ENCODE measurements at regions not wholly inside any gene's neighbourhood (a gene's known extent, or its start where the extent isn't known, plus 50 kb on each side); places are given as distances from the start of the nearest gene placed in this dataset.

DNA sequence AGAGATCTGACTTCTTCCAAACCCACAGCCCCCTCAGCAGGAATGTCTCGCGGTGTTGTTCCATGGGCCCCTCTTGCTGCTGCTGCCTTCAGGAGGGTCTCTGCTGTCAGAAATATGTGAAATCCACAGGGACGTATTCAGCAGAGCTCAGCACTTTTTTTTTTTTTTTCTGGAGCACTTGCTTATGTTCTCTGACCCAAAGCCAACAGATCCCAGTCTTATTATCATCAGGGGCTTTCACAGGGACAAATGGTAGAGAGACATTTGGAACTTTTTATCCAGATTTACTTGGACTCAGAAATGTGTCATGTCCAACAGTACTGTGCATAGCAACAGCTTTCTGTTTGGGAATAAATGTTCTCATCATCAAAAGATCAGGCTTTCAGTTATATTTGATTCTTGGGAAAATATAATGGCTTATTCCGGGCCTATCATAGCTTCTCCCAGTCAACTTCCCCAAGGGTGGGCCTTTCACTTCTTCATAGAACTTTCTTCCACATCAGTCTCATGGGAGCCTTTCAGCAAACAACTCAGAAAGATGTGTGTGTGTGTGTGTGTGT, 332.7 kb downstream of the ZNF536 start:
- H3K36me3 ChIP-seq (ENCODE audit: control insufficient read depth, insufficient read depth, low read length) = no peaks in the 10 kb centered on the region
- H3K27me3 ChIP-seq (replicated peaks; ENCODE audit: control insufficient read depth, insufficient read depth, low read length) = no peaks in the 10 kb centered on the region
- DNase-seq (ENCODE audit: extremely low read depth, insufficient read length) = no peak
- TF ChIP-seq, protein P1, sequence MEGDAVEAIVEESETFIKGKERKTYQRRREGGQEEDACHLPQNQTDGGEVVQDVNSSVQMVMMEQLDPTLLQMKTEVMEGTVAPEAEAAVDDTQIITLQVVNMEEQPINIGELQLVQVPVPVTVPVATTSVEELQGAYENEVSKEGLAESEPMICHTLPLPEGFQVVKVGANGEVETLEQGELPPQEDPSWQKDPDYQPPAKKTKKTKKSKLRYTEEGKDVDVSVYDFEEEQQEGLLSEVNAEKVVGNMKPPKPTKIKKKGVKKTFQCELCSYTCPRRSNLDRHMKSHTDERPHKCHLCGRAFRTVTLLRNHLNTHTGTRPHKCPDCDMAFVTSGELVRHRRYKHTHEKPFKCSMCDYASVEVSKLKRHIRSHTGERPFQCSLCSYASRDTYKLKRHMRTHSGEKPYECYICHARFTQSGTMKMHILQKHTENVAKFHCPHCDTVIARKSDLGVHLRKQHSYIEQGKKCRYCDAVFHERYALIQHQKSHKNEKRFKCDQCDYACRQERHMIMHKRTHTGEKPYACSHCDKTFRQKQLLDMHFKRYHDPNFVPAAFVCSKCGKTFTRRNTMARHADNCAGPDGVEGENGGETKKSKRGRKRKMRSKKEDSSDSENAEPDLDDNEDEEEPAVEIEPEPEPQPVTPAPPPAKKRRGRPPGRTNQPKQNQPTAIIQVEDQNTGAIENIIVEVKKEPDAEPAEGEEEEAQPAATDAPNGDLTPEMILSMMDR (IDR thresholded peaks at IDR 0.05; ENCODE audit: insufficient read depth, low read length, poor library complexity, severe bottlenecking) = no peak
- H3K4me3 ChIP-seq (replicated peaks; ENCODE audit: low read depth, low read length) = no peak overlapping the region

DNA sequence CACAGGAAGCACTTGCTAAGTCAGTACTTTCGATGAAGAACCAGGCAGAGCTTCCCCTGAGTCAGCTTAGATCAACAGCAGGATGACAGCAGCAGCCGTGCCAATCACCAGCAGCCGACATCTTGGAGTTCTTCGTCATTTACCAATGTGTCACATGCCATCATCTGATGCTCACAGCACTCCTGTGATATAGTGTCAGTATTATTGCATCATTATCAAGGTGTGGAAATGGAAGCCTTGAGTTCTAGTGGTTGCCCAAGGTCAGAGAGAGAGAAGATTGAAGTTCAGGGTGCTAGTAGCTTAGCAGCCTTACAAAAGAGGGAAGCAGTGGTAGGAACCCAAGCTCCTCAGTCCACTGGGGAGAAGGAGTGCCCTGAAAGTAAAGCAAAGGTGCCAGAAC, 331.5 kb downstream of the ZNF536 start:
- TF ChIP-seq, protein P1 (IDR thresholded peaks at IDR 0.05; ENCODE audit: insufficient read depth, low read length, poor library complexity, severe bottlenecking) = no peak
- no peak for DNase-seq (ENCODE audit: extremely low read depth, insufficient read length)
- H3K4me3 ChIP-seq (replicated peaks; ENCODE audit: low read depth, low read length) = no peak overlapping the region
- H3K36me3 ChIP-seq (ENCODE audit: control insufficient read depth, insufficient read depth, low read length) = no peaks in the 10 kb centered on the region
- H3K27me3 ChIP-seq (replicated peaks; ENCODE audit: control insufficient read depth, insufficient read depth, low read length) = no peaks in the 10 kb centered on the region

DNA sequence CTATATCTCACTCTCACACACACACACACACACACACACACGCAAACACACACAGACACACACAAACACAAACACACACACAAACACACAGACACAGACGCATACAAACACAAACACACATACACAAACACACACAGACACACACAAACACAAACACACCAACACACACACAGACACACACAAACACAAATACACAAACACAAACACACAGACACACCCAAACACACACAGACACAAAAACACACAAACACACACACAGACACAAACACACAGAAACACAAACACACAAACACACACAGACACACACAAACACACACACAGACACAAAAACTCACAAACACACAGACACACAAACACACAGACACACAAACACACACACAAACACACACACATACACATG, 329.0 kb downstream of the ZNF536 start:
- DNase-seq (ENCODE audit: extremely low read depth, insufficient read length) = no peak
- Histone ChIP-seq H3K27me3 (replicated peaks; ENCODE audit: control insufficient read depth, insufficient read depth, low read length) (no peaks in the 10 kb centered on the region; the same call in 1 of the 2 replicates), H3K4me3 (replicated peaks; ENCODE audit: low read depth, low read length) (no peak overlapping the region), H3K36me3 (ENCODE audit: control insufficient read depth, insufficient read depth, low read length) (no peaks in the 10 kb centered on the region)
- TF ChIP-seq, protein P1 (IDR thresholded peaks at IDR 0.05; ENCODE audit: insufficient read depth, low read length, poor library complexity, severe bottlenecking) = no peak

DNA sequence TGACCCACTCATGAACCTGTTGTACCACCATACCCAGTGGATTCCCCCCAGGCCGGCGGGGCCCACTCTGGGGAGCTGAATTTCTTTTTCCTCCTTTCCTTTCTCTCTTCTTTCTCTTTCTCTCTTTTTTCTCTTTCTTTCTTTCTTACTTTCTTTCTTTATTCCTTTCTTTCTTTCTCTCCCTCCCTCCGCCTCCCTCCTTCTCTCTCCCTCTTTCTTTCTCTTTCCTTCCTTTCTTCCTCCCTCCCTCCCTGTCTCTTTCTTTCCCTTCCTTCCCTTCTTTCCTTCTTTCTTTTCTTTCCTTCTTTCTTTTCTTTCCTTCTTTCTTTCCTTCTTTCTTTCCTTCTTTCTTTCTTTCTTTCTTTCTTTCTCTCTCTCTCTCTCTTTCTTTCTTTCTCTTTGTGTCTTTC, 327.7 kb downstream of the ZNF536 start:
- H3K27me3 ChIP-seq (replicated peaks; ENCODE audit: control insufficient read depth, insufficient read depth, low read length) = no peaks in the 10 kb centered on the region; the same call in 1 of the 2 replicates
- no peak overlapping the region for H3K4me3 ChIP-seq (replicated peaks; ENCODE audit: low read depth, low read length)
- no peaks in the 10 kb centered on the region for H3K36me3 ChIP-seq (ENCODE audit: control insufficient read depth, insufficient read depth, low read length)
- TF ChIP-seq, protein P1 (IDR thresholded peaks at IDR 0.05; ENCODE audit: insufficient read depth, low read length, poor library complexity, severe bottlenecking) = no peak
- no peak for DNase-seq (ENCODE audit: extremely low read depth, insufficient read length)

DNA sequence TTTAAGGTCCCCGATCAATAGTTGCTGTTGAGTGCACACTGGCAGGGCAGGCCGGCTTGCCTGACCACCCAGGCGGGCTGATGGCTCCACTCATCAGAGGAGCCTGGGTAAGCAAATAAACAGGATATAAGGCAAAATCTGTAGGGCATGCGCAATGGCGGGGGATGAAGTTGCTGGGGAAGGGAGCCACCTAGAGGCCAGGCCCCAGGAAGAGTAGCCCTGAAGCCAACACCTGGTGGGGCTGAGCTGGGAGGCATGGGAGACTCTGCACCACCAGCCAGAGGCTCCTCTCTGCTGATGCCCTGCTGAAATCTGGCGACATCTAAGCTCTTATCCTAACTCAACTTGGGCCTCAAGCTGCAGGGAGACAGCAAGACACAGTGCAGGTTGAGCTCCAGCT, 324.3 kb downstream of the ZNF536 start:
- Histone ChIP-seq H3K36me3 (ENCODE audit: control insufficient read depth, insufficient read depth, low read length) (no peaks in the 10 kb centered on the region), H3K27me3 (replicated peaks; ENCODE audit: control insufficient read depth, insufficient read depth, low read length) (no peaks in the 10 kb centered on the region; the same call in 1 of the 2 replicates), H3K4me3 (replicated peaks; ENCODE audit: low read depth, low read length) (no peak overlapping the region)
- DNase-seq (ENCODE audit: extremely low read depth, insufficient read length) = no peak
- TF ChIP-seq, protein P1 (IDR thresholded peaks at IDR 0.05; ENCODE audit: insufficient read depth, low read length, poor library complexity, severe bottlenecking) = peak; percentile 42
